ENCODE measurements at regions not wholly inside any gene's neighbourhood (a gene's known extent, or its start where the extent isn't known, plus 50 kb on each side); places are given as distances from the start of the nearest gene placed in this dataset.

DNA sequence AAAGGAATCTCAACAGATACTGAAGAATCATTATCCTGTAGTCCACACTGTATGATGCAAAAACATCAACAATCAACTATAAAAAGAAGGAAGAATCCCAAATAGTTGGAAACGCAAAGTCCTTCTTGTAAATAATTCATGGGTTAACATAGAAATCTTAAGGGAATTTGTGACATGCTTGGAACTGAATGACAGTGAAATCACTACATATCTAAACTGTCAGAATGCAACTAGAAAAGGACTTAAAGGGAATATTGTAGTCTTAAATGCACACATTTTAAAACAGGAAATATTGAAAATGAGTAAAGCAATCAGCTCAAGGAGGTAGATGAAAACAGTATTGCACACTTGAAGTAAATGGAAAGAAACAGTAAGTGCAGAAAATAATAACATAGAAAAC is 147.6 kb upstream of the MPPED2 start:
- Histone ChIP-seq H3K27me3 (no peaks in the 10 kb centered on the region), H3K36me3 (no peaks in the 10 kb centered on the region), H3K9me3 (no peaks in the 10 kb centered on the region), H3K27ac (no peak overlapping the region), H3K4me3 (no peak overlapping the region), H3K4me1 (no peaks in the 10 kb centered on the region)
- 75 to 82% methylated on average over 1 of the region's 1 CpG for WGBS, 2 donors
- DNase-seq (no peak), ATAC-seq (ENCODE audit: low FRiP score in 2 of 2) (no peak)
- TF ChIP-seq EP300 (IDR thresholded peaks at IDR 0.05) (no peak), POLR2A (IDR thresholded peaks at IDR 0.05) (no peak), POLR2AphosphoS5 (IDR thresholded peaks at IDR 0.05) (no peak)
- TF ChIP-seq, protein P1, sequence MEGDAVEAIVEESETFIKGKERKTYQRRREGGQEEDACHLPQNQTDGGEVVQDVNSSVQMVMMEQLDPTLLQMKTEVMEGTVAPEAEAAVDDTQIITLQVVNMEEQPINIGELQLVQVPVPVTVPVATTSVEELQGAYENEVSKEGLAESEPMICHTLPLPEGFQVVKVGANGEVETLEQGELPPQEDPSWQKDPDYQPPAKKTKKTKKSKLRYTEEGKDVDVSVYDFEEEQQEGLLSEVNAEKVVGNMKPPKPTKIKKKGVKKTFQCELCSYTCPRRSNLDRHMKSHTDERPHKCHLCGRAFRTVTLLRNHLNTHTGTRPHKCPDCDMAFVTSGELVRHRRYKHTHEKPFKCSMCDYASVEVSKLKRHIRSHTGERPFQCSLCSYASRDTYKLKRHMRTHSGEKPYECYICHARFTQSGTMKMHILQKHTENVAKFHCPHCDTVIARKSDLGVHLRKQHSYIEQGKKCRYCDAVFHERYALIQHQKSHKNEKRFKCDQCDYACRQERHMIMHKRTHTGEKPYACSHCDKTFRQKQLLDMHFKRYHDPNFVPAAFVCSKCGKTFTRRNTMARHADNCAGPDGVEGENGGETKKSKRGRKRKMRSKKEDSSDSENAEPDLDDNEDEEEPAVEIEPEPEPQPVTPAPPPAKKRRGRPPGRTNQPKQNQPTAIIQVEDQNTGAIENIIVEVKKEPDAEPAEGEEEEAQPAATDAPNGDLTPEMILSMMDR (IDR thresholded peaks at IDR 0.05), result no peak

DNA sequence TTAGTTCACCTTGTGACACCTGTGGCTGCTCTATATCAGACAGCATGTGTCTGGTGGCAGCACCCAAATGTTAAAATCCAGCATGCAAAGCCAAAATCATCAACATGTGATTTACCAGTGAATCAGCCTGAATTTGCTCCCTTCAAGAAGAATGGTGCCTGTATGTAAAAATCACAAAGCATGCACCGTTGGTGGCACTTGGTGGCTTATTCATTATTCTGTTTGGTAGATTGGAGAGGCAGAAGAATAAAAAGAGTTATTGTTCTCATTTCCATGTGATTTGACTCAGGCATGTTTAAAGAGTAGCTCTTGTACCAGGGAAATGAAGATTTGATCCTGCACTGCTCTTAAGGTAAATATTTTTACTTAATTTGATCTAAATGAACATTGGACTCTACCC is 143.9 kb upstream of the MPPED2 start:
- Histone ChIP-seq H3K4me3 (no peak overlapping the region), H3K9me3 (no peaks in the 10 kb centered on the region), H3K36me3 (no peaks in the 10 kb centered on the region), H3K27ac (no peak overlapping the region), H3K27me3 (no peaks in the 10 kb centered on the region), H3K4me1 (no peaks in the 10 kb centered on the region)
- DNase-seq, result no peak
- TF ChIP-seq POLR2A (IDR thresholded peaks at IDR 0.05) (no peak), POLR2AphosphoS5 (IDR thresholded peaks at IDR 0.05) (no peak), EP300 (IDR thresholded peaks at IDR 0.05) (no peak)
- TF ChIP-seq, protein P1 (IDR thresholded peaks at IDR 0.05), result no peak
- no peak for ATAC-seq (ENCODE audit: low FRiP score in 2 of 2)
- 59 to 60% methylated on average over 1 of the region's 1 CpG for WGBS, 2 donors

DNA sequence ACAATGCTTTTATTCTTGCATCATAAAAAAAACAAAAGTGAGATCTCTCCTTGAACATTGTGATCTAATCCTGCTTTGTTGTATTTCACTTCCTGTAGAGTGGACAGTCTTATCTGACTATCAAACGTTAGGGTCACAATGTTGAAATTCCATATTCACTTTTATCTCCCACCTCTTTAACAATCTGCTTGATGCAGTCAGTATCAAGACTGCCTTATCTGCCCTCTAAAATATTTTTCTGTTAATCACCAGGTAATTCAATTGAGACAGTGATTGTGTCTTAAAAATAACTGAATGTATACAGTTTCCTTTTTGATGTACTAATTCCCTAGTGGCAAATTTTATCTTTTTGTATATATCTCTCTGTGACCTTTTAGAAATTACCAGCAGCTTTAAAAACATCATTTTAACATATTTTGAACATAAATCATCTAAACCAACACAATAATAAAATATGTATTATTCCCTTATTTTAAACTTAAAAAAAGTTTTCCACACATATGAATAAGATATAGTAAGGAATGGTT is 143.1 kb upstream of the MPPED2 start:
- H3K4me1 ChIP-seq, result no peaks in the 10 kb centered on the region
- DNase-seq, result no peak
- WGBS, 2 donors, result 4 to 19% methylated on average over 1 of the region's 1 CpG

DNA sequence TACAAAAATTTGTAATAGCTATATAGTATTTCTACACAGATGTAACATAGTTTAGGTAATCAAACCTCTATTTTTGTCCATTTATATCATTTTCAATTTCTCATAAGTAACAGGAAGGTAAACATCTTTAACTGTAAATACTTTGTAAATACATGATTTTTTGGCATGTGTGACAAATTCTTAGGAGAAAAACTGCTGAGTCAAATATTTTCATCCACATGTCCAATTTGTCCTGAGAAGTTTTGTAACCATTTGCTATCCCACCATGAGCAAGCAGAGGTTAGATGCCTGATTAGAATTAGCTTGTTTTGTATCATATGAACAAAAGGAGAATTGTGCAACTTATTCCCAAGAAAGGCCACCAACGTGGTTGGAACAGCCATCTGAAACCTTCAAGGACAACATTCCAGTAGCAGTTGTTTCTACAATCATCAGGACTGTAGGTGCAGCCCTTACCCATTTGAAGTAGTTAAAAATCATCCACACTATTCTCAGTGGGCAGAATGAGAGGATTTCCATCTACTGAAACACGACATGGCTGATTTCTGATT is 139.6 kb upstream of the MPPED2 start:
- no peaks in the 10 kb centered on the region for H3K4me1 ChIP-seq
- H3K9me3 ChIP-seq, result no peaks in the 10 kb centered on the region
- DNase-seq (no peak), ATAC-seq (ENCODE audit: low FRiP score in 2 of 2) (no peak)
- H3K27ac ChIP-seq, result no peak overlapping the region
- TF ChIP-seq EP300 (IDR thresholded peaks at IDR 0.05) (no peak), POLR2A (IDR thresholded peaks at IDR 0.05) (no peak), POLR2AphosphoS5 (IDR thresholded peaks at IDR 0.05) (no peak)
- no peaks in the 10 kb centered on the region for H3K27me3 ChIP-seq
- H3K36me3 ChIP-seq, result no peaks in the 10 kb centered on the region
- no peak overlapping the region for H3K4me3 ChIP-seq
- 48 to 62% methylated on average over 2 of the region's 2 CpGs for WGBS, 2 donors

More for the DNA sequence above, 143.1 kb upstream of the MPPED2 start:
- no peaks in the 10 kb centered on the region for H3K36me3 ChIP-seq
- H3K9me3 ChIP-seq, result no peaks in the 10 kb centered on the region
- TF ChIP-seq EP300 (IDR thresholded peaks at IDR 0.05) (no peak), POLR2A (IDR thresholded peaks at IDR 0.05) (no peak), POLR2AphosphoS5 (IDR thresholded peaks at IDR 0.05) (no peak)
- TF ChIP-seq, protein P1 (IDR thresholded peaks at IDR 0.05), result no peak
- no peak overlapping the region for H3K4me3 ChIP-seq
- no peak overlapping the region for H3K27ac ChIP-seq
- no peak for ATAC-seq (ENCODE audit: low FRiP score in 2 of 2)
- no peaks in the 10 kb centered on the region for H3K27me3 ChIP-seq

DNA sequence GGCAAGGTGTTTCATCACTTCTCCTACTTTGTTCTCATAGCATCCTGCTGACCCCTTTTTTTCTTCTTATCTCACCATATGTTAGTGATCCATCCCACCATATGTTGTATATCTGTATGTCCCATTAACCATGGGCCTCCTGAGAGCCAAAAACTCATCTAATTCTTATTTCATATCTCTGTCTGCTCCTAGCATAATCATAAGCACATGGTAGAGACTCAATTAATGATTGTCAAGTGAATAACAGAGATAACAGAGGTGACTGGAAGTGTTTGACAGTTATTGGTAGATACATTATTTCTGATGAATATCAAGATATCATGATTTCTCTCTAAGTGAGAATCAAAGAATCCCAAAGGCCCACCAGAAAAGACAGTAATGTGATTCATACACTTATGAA is 138.1 kb upstream of the MPPED2 start:
- H3K27ac ChIP-seq, result no peak overlapping the region
- no peaks in the 10 kb centered on the region for H3K4me1 ChIP-seq
- TF ChIP-seq POLR2AphosphoS5 (IDR thresholded peaks at IDR 0.05) (no peak), POLR2A (IDR thresholded peaks at IDR 0.05) (no peak), EP300 (IDR thresholded peaks at IDR 0.05) (no peak)
- TF ChIP-seq, protein P1 (IDR thresholded peaks at IDR 0.05), result no peak
- H3K9me3 ChIP-seq, result no peaks in the 10 kb centered on the region
- H3K27me3 ChIP-seq, result no peaks in the 10 kb centered on the region
- no peak overlapping the region for H3K4me3 ChIP-seq
- no peak for DNase-seq
- no peaks in the 10 kb centered on the region for H3K36me3 ChIP-seq
- ATAC-seq (ENCODE audit: low FRiP score in 2 of 2), result no peak
